ENCODE measurements at regions not wholly inside any gene's neighbourhood (a gene's known extent, or its start where the extent isn't known, plus 50 kb on each side); places are given as distances from the start of the nearest gene placed in this dataset.
"Not testable (repeated sequence)": the region's sequence is repeated elsewhere in the genome, so short reads cannot be mapped to it uniquely, and the experiment has no call there.

GRCh38 chrX:127190381-127190780 lies 370.9 kb downstream of the PRR32 start:
- Histone ChIP-seq H3K9me3 (replicated peaks; ENCODE audit: control insufficient read depth, low read depth, low read length) (no peaks in the 10 kb centered on the region), H3K36me3 (ENCODE audit: control insufficient read depth, insufficient read depth, low read length) (no peaks in the 10 kb centered on the region), H3K4me1 (ENCODE audit: control insufficient read depth, insufficient read depth, low read length) (no peaks in the 10 kb centered on the region), H3K4me3 (ENCODE audit: low read length) (no peak overlapping the region), H3K27me3 (ENCODE audit: control insufficient read depth, insufficient read depth, low read length) (no peaks in the 10 kb centered on the region), H3K27ac (ENCODE audit: low read length) (peak overlapping the region; percentile 6)
- WGBS (ENCODE audit: insufficient coverage), result no CpG with 5 or more reads among the region's 3 CpGs
- peak; percentile 76 for DNase-seq

GRCh38 chrX:127207326-127207725 lies 387.8 kb downstream of the PRR32 start:
- no peak for DNase-seq
- Histone ChIP-seq H3K4me1 (ENCODE audit: control insufficient read depth, insufficient read depth, low read length) (no peaks in the 10 kb centered on the region), H3K9me3 (replicated peaks; ENCODE audit: control insufficient read depth, low read depth, low read length) (no peaks in the 10 kb centered on the region), H3K4me3 (ENCODE audit: low read length) (no peak overlapping the region), H3K27ac (ENCODE audit: low read length) (no peak overlapping the region), H3K27me3 (ENCODE audit: control insufficient read depth, insufficient read depth, low read length) (no peaks in the 10 kb centered on the region), H3K36me3 (ENCODE audit: control insufficient read depth, insufficient read depth, low read length) (no peaks in the 10 kb centered on the region)
- WGBS (ENCODE audit: insufficient coverage), result no CpG with 5 or more reads among the region's 3 CpGs

GRCh38 chrX:127221821-127222220 lies 402.3 kb downstream of the PRR32 start:
- not testable (repeated sequence) for H3K36me3 ChIP-seq (ENCODE audit: control insufficient read depth, insufficient read depth, low read length); DNase-seq; H3K27ac ChIP-seq (ENCODE audit: low read length); H3K4me3 ChIP-seq (ENCODE audit: low read length); H3K27me3 ChIP-seq (ENCODE audit: control insufficient read depth, insufficient read depth, low read length); H3K4me1 ChIP-seq (ENCODE audit: control insufficient read depth, insufficient read depth, low read length)
- WGBS (ENCODE audit: insufficient coverage), result 100% methylated on average over 1 of the region's 1 CpG
- peaks cover 14% of the 10 kb centered on the region for H3K9me3 ChIP-seq (replicated peaks; ENCODE audit: control insufficient read depth, low read depth, low read length)

DNA sequence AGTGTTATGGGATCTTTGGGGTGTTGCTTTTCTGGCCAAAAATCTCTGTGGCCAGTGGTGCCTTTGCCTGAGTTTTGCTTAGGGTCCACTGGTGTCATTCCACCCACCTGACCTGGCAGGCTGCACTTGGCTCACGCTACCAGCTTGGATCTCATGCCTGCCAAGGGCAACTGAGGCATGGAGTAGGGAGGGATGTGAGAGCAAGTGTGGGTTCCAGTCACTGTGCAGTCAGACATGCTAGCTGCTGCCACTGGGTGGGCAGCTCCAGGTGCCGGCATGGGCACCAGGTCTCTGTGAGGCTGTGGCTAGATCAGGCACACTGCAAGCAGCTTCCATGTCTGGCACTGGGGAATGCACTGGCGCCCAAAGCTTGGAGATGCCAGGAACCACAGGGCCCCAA lies 424.1 kb downstream of the PRR32 start:
- WGBS (ENCODE audit: insufficient coverage), result 56% methylated on average over 2 of the region's 3 CpGs
- Histone ChIP-seq H3K27me3 (ENCODE audit: control insufficient read depth, insufficient read depth, low read length) (no peaks in the 10 kb centered on the region), H3K4me3 (ENCODE audit: low read length) (no peak overlapping the region), H3K4me1 (ENCODE audit: control insufficient read depth, insufficient read depth, low read length) (no peaks in the 10 kb centered on the region), H3K27ac (ENCODE audit: low read length) (no peak overlapping the region), H3K9me3 (replicated peaks; ENCODE audit: control insufficient read depth, low read depth, low read length) (no peaks in the 10 kb centered on the region), H3K36me3 (ENCODE audit: control insufficient read depth, insufficient read depth, low read length) (no peaks in the 10 kb centered on the region)
- DNase-seq, result no peak

- no peaks in the 10 kb centered on the region for H3K4me1 ChIP-seq (ENCODE audit: control insufficient read depth, insufficient read depth, low read length)
- H3K36me3 ChIP-seq (ENCODE audit: control insufficient read depth, insufficient read depth, low read length), result no peaks in the 10 kb centered on the region
- H3K4me3 ChIP-seq (ENCODE audit: low read length), result no peak overlapping the region
- DNase-seq, result no peak
- H3K9me3 ChIP-seq (replicated peaks; ENCODE audit: control insufficient read depth, low read depth, low read length), result no peaks in the 10 kb centered on the region
- H3K27ac ChIP-seq (ENCODE audit: low read length), result no peak overlapping the region
- no peaks in the 10 kb centered on the region for H3K27me3 ChIP-seq (ENCODE audit: control insufficient read depth, insufficient read depth, low read length)
- 100% methylated on average over 1 of the region's 3 CpGs for WGBS (ENCODE audit: insufficient coverage)
Measured at GRCh38 chrX:127259742-127260141, 440.2 kb downstream of the PRR32 start.

GRCh38 chrX:127276326-127276725 lies 456.8 kb downstream of the PRR32 start:
- no peak overlapping the region for H3K27ac ChIP-seq (ENCODE audit: low read length)
- H3K27me3 ChIP-seq (ENCODE audit: control insufficient read depth, insufficient read depth, low read length), result no peaks in the 10 kb centered on the region
- H3K4me1 ChIP-seq (ENCODE audit: control insufficient read depth, insufficient read depth, low read length), result no peaks in the 10 kb centered on the region
- H3K9me3 ChIP-seq (replicated peaks; ENCODE audit: control insufficient read depth, low read depth, low read length), result no peaks in the 10 kb centered on the region
- no peaks in the 10 kb centered on the region for H3K36me3 ChIP-seq (ENCODE audit: control insufficient read depth, insufficient read depth, low read length)
- H3K4me3 ChIP-seq (ENCODE audit: low read length), result no peak overlapping the region
- no CpG with 5 or more reads among the region's 2 CpGs for WGBS (ENCODE audit: insufficient coverage)
- peak; percentile 63 for DNase-seq

- Histone ChIP-seq H3K27ac (ENCODE audit: low read length) (no peak overlapping the region), H3K36me3 (ENCODE audit: control insufficient read depth, insufficient read depth, low read length) (no peaks in the 10 kb centered on the region), H3K27me3 (ENCODE audit: control insufficient read depth, insufficient read depth, low read length) (no peaks in the 10 kb centered on the region), H3K9me3 (replicated peaks; ENCODE audit: control insufficient read depth, low read depth, low read length) (no peaks in the 10 kb centered on the region), H3K4me1 (ENCODE audit: control insufficient read depth, insufficient read depth, low read length) (no peaks in the 10 kb centered on the region), H3K4me3 (ENCODE audit: low read length) (no peak overlapping the region)
- no peak for DNase-seq
Measured at GRCh38 chrX:127300511-127300910, 481.0 kb downstream of the PRR32 start.

GRCh38 chrX:127302841-127303240 lies 483.3 kb downstream of the PRR32 start:
- no peaks in the 10 kb centered on the region for H3K4me1 ChIP-seq (ENCODE audit: control insufficient read depth, insufficient read depth, low read length)
- no peak overlapping the region for H3K27ac ChIP-seq (ENCODE audit: low read length)
- no peaks in the 10 kb centered on the region for H3K36me3 ChIP-seq (ENCODE audit: control insufficient read depth, insufficient read depth, low read length)
- H3K27me3 ChIP-seq (ENCODE audit: control insufficient read depth, insufficient read depth, low read length), result no peaks in the 10 kb centered on the region
- no peak for DNase-seq
- no CpG with 5 or more reads among the region's 2 CpGs for WGBS (ENCODE audit: insufficient coverage)
- no peaks in the 10 kb centered on the region for H3K9me3 ChIP-seq (replicated peaks; ENCODE audit: control insufficient read depth, low read depth, low read length)
- no peak overlapping the region for H3K4me3 ChIP-seq (ENCODE audit: low read length)

GRCh38 chrX:127305013-127305412 lies 485.5 kb downstream of the PRR32 start:
- no peak for DNase-seq
- H3K36me3 ChIP-seq (ENCODE audit: control insufficient read depth, insufficient read depth, low read length), result no peaks in the 10 kb centered on the region
- no peaks in the 10 kb centered on the region for H3K27me3 ChIP-seq (ENCODE audit: control insufficient read depth, insufficient read depth, low read length)
- no peaks in the 10 kb centered on the region for H3K4me1 ChIP-seq (ENCODE audit: control insufficient read depth, insufficient read depth, low read length)
- no peaks in the 10 kb centered on the region for H3K9me3 ChIP-seq (replicated peaks; ENCODE audit: control insufficient read depth, low read depth, low read length)
- WGBS (ENCODE audit: insufficient coverage), result no CpG with 5 or more reads among the region's 1 CpG
- no peak overlapping the region for H3K27ac ChIP-seq (ENCODE audit: low read length)
- H3K4me3 ChIP-seq (ENCODE audit: low read length), result no peak overlapping the region

- 83% methylated on average over 6 of the region's 7 CpGs for WGBS (ENCODE audit: insufficient coverage)
- Histone ChIP-seq H3K4me1 (ENCODE audit: control insufficient read depth, insufficient read depth, low read length) (no peaks in the 10 kb centered on the region), H3K9me3 (replicated peaks; ENCODE audit: control insufficient read depth, low read depth, low read length) (no peaks in the 10 kb centered on the region), H3K4me3 (ENCODE audit: low read length) (no peak overlapping the region), H3K27me3 (ENCODE audit: control insufficient read depth, insufficient read depth, low read length) (no peaks in the 10 kb centered on the region), H3K36me3 (ENCODE audit: control insufficient read depth, insufficient read depth, low read length) (no peaks in the 10 kb centered on the region), H3K27ac (ENCODE audit: low read length) (no peak overlapping the region)
- DNase-seq, result no peak
Measured at GRCh38 chrX:127306262-127306661, 486.7 kb downstream of the PRR32 start.

- Histone ChIP-seq H3K4me1 (ENCODE audit: control insufficient read depth, insufficient read depth, low read length) (no peaks in the 10 kb centered on the region), H3K9me3 (replicated peaks; ENCODE audit: control insufficient read depth, low read depth, low read length) (no peaks in the 10 kb centered on the region), H3K27me3 (ENCODE audit: control insufficient read depth, insufficient read depth, low read length) (no peaks in the 10 kb centered on the region), H3K27ac (ENCODE audit: low read length) (no peak overlapping the region), H3K36me3 (ENCODE audit: control insufficient read depth, insufficient read depth, low read length) (no peaks in the 10 kb centered on the region), H3K4me3 (ENCODE audit: low read length) (no peak overlapping the region)
- DNase-seq, result peak; percentile 1
- no CpG with 5 or more reads among the region's 1 CpG for WGBS (ENCODE audit: insufficient coverage)
Measured at GRCh38 chrX:127313635-127314034, 494.1 kb downstream of the PRR32 start.

All from muscle of leg (tissue), 3 donors.